Left kidney (tissue), 1 donor: ENCODE measurements at regions not wholly inside any gene's neighbourhood (a gene's known extent, or its start where the extent isn't known, plus 50 kb on each side); places are given as distances from the start of the nearest gene placed in this dataset.

Source experiments
- DNase-seq: peaks from one replicate; pipeline ENCODE4 v3.0.0-alpha.2; 2013

DNA sequence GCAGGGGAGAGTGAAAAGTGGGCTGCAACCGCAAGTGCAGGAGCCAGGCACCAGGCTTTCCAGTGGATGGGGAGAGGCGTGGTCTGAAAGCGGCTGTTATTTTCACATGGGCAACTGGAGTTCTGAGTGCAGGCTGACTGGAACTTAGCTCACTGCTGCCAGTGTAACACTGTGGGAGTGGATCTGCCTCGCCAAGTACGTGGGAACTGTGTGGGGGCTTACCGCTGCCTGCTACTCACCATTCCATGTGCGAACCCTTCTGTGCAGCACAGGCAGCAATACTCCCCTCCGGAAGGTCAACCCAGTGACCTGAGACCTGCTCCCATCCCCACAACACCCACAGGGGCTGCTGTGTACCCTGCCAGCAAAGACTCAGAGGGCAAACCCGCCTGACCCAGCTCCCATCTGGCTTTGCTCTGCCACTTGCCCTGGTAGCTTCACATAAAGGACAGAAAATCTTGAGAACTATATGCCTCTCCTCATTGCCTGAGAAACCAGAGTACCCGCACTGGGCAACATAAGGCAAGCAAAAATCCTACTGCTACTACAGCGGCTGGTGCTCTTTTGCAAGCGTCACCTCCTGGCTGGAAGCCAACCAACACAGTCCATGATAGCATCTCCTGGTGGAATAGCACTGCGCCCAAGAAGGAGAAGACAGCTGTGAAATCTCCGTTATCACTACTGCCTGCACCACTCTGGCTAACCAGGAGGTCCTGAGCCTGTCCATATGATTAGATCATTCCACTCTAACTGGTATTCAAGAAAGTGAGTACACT is 54.4 kb upstream of the SIRPG start:
- DNase-seq: no peak

DNA sequence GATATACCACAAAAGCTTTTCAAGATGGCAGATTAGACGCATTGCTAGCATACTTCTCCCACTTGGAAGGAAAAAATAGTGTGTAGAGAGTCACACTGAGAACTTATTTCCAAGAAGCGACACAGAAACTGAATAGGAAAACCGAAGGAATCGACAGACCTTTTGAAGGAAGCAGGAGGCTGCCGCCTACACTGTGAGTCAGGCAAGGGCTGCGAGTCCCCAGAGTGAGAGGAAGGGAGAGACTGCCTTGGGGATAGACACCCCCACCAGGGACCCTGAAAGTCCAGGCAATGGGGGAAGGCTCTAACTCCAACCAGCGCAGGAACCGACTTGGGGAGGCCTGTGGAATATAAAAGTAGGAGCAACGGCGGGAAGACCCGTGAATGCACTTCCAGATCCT is 53.7 kb upstream of the SIRPG start:
- DNase-seq: no peak

DNA sequence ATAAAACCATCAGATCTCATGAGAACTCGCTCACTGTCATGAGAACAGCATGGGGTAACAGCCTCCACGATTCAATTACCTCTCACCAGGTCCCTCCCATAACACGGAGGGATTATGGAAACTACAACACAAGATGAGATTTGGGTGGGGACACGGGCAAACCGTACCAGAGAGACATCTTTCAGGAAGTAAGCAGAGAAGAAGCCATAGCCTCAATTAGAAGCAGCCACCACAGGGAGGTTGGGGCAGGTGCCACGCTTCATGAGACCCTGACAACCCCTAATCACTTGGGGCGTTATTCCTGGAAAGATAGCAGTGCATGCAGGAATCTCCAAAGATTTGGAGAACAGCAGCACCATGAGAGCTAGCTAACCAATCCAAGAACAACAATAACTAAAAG is 52.9 kb upstream of the SIRPG start:
- DNase-seq: no peak

DNA sequence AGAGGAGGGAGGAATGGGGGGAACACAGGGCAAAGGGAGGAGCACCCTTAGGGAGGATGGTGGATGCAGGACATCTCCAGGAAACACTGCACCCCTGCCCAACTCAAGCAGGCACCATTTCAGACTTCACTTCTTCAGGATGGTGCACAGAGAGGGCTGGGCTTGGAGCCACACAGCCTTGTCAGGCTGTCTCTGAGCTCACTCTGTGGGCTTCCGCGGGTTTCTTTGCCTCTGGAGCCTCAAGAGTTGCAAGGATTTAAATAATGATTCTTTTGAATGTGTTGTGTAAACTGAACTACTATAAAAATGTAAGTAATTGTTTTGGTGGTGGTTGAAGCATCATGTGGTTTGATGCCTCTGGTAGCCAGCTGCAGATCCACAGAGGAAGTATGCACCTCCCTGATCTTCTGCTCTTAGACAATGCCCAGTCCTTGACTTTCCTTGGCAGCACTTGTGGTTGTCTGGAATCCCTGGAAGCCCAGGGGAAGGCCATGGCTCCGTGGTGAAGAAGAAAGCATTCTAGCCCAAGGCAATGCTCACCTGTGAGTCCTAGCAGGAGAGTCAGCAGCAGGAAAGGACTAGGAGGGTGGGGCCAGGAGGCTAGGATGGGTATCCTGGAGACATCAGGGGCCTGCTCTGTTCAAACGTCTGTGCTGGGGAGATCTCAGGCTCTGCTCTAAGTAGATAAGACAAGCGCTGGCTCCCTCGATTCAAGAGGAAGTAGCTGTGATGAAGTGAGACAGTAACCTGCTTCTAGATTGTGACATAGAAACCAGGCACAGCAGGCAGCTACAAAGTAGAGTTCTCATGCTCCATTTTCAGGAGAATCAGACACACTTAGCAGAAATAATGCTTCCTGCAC is 50.2 kb upstream of the SIRPG start:
- DNase-seq: no peak
